ENCODE measurements at regions not wholly inside any gene's neighbourhood (a gene's known extent, or its start where the extent isn't known, plus 50 kb on each side); places are given as distances from the start of the nearest gene placed in this dataset.

DNA sequence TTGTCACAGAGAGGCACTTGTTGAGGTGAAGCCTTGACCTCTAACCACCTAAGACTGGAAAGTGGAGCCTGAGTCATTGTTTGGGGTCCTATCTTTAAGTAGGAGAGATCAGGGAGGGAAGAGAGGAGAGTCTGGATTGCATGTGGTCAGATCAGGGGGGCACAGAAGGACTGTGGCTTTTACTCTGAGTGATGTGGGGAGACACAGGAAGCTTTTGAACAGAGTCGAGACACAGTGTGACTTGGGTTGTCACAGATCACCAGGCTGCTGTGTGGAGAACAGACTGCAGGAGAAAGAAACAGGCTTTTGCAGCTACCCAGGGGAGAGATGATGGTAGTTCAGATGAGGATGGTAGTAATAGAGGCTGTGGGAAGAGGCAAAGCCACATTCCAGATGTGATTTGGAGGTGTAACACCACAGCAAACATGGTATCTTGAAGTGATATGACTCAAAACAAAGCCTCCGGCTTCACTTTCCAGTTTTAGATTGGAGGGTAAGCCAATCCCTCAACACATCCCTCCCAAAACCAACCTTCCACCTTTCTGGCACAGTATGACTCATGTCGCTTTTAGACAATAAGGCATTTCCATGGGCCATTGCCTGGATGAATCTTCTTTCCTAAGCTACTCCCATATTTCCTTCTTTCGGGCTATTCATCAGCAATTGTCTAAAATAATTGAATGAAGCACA, 125.8 kb upstream of the SLC44A3 start:
- Mint-ChIP-seq H3K4me1 (peaks cover 8 to 9% of the 10 kb centered on the region in 2 donors), H3K27ac (no peak overlapping the region), H3K27me3 (ENCODE audit: low read depth in 2 of 2) (peaks cover 35 to 43% of the 10 kb centered on the region in 2 donors), H3K9me3 (no peaks in the 10 kb centered on the region), H3K4me3 (no peak overlapping the region), H3K36me3 (no peaks in the 10 kb centered on the region)
- WGBS (ENCODE audit: insufficient coverage), result 64% methylated on average over 4 of the region's 4 CpGs
- DNase-seq, result no peak
- peak in 1 of 3 donors; percentile 71 for ATAC-seq
- Histone ChIP-seq H3K36me3 (ENCODE audit: control insufficient read depth, insufficient read depth, low read length) (no peaks in the 10 kb centered on the region), H3K4me3 (ENCODE audit: low read length) (no peak overlapping the region), H3K9me3 (ENCODE audit: control insufficient read depth, insufficient read depth, low read length) (no peaks in the 10 kb centered on the region), H3K27ac (ENCODE audit: low read length) (no peak overlapping the region), H3K4me1 (ENCODE audit: control insufficient read depth, insufficient read depth, low read length) (peaks cover 8% of the 10 kb centered on the region), H3K27me3 (ENCODE audit: control insufficient read depth, insufficient read depth, low read length) (peaks cover 25% of the 10 kb centered on the region)
- TF ChIP-seq CTCF (IDR thresholded peaks at IDR 0.05), result no peak
- intact Hi-C loops (cut with micrococcal nuclease), result no loop called here

DNA sequence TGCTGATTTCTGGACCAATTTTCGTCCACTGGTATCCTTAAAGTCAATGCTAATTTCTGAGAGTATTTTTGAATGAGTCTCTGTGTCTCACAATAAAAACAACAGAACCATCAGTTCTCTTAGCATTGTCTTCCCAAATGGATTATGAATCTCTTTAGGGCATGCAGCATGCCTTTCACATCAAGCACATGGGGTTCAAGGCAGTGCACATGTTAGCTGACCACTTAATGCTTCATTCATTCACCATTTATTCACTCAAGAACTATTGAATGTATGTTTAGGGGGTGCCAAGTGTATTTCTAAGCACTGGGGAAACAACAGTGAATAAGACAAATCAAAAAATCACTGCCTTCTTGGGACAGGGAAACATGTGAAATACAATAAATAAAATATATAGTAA, 126.7 kb upstream of the SLC44A3 start:
- H3K4me3 Mint-ChIP-seq, result no peak overlapping the region
- Histone ChIP-seq H3K27ac (ENCODE audit: low read length) (no peak overlapping the region), H3K36me3 (ENCODE audit: control insufficient read depth, insufficient read depth, low read length) (no peaks in the 10 kb centered on the region), H3K27me3 (ENCODE audit: control insufficient read depth, insufficient read depth, low read length) (peaks cover 20% of the 10 kb centered on the region), H3K4me3 (ENCODE audit: low read length) (no peak overlapping the region), H3K9me3 (ENCODE audit: control insufficient read depth, insufficient read depth, low read length) (no peaks in the 10 kb centered on the region), H3K4me1 (ENCODE audit: control insufficient read depth, insufficient read depth, low read length) (peaks cover 8% of the 10 kb centered on the region)
- peaks cover 8 to 9% of the 10 kb centered on the region in 2 donors for H3K4me1 Mint-ChIP-seq
- DNase-seq (no peak), ATAC-seq (no peak)
- intact Hi-C loops (cut with micrococcal nuclease), result no loop called here
- H3K9me3 Mint-ChIP-seq, result no peaks in the 10 kb centered on the region
- H3K27me3 Mint-ChIP-seq (ENCODE audit: low read depth in 2 of 2), result peaks cover 38 to 43% of the 10 kb centered on the region in 2 donors
- TF ChIP-seq CTCF (IDR thresholded peaks at IDR 0.05), result no peak
- WGBS (ENCODE audit: insufficient coverage), result no CpG with 5 or more reads among the region's 1 CpG
- H3K36me3 Mint-ChIP-seq, result no peaks in the 10 kb centered on the region
- no peak overlapping the region for H3K27ac Mint-ChIP-seq

DNA sequence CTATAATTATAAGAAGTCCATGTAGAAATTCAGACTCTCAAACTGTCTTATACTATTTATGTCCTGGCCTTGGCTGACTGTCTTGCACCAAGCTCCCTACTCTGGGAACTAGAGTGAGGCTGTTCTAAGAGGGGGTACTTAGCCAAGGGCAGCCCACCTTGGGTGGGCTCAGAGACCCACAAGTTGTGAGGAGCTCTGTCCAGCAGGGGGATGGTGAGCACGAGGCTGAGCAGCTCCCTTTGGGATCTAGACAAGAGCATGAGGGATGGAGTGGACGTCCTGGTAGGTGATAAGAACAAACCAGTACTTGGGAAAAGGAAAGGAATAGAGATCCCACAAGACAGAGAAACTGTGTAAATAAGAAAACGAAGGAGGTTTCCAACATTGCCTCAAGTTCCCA, 127.1 kb upstream of the SLC44A3 start:
- no peaks in the 10 kb centered on the region for H3K36me3 ChIP-seq (ENCODE audit: control insufficient read depth, insufficient read depth, low read length)
- DNase-seq (no peak), ATAC-seq (no peak)
- no peak overlapping the region for H3K4me3 ChIP-seq (ENCODE audit: low read length)
- Mint-ChIP-seq H3K9me3 (no peaks in the 10 kb centered on the region), H3K4me3 (no peak overlapping the region), H3K4me1 (peaks cover 8 to 9% of the 10 kb centered on the region in 2 donors), H3K27me3 (ENCODE audit: low read depth in 2 of 2) (peaks cover 38 to 43% of the 10 kb centered on the region in 2 donors), H3K27ac (no peak overlapping the region), H3K36me3 (no peaks in the 10 kb centered on the region)
- WGBS (ENCODE audit: insufficient coverage), result 82% methylated on average over 3 of the region's 3 CpGs
- TF ChIP-seq CTCF (IDR thresholded peaks at IDR 0.05), result no peak
- H3K9me3 ChIP-seq (ENCODE audit: control insufficient read depth, insufficient read depth, low read length), result no peaks in the 10 kb centered on the region
- peaks cover 20% of the 10 kb centered on the region for H3K27me3 ChIP-seq (ENCODE audit: control insufficient read depth, insufficient read depth, low read length)
- no peak overlapping the region for H3K27ac ChIP-seq (ENCODE audit: low read length)
- peaks cover 8% of the 10 kb centered on the region for H3K4me1 ChIP-seq (ENCODE audit: control insufficient read depth, insufficient read depth, low read length)
- intact Hi-C loops (cut with micrococcal nuclease), result no loop called here

DNA sequence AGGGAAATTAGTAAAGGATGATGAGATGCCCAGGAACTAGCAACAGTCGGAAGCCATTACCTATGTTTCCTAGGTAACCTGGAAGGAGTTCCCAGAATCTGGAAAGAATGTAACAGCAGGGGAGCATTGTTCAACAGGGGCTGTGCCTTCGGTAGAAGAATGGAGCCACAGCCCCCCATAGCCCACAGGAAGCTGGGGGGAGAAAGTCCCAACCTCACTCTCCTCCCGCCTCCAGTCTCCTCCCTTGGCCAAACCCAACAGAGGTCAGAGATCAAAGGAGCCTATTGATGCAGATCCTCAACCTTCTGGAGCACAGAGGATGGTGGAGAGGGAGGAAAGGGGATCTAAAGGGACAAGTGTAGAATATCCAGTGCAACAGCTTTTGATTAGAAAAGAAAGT, 131.5 kb upstream of the SLC44A3 start:
- no peaks in the 10 kb centered on the region for H3K4me1 ChIP-seq (ENCODE audit: control insufficient read depth, insufficient read depth, low read length)
- intact Hi-C loops (cut with micrococcal nuclease), result no loop called here
- TF ChIP-seq CTCF (IDR thresholded peaks at IDR 0.05), result no peak
- H3K4me3 ChIP-seq (ENCODE audit: low read length), result no peak overlapping the region
- no peak overlapping the region for H3K27ac Mint-ChIP-seq
- no peaks in the 10 kb centered on the region for H3K36me3 Mint-ChIP-seq
- H3K36me3 ChIP-seq (ENCODE audit: control insufficient read depth, insufficient read depth, low read length), result no peaks in the 10 kb centered on the region
- no peak overlapping the region for H3K4me3 Mint-ChIP-seq
- ATAC-seq (no peak), DNase-seq (no peak)
- no peak overlapping the region for H3K27ac ChIP-seq (ENCODE audit: low read length)
- peaks cover 25 to 27% of the 10 kb centered on the region in 2 donors for H3K27me3 Mint-ChIP-seq (ENCODE audit: low read depth in 2 of 2)
- peaks cover under 1% of the 10 kb centered on the region in 2 donors for H3K4me1 Mint-ChIP-seq
- peaks cover 9% of the 10 kb centered on the region for H3K27me3 ChIP-seq (ENCODE audit: control insufficient read depth, insufficient read depth, low read length)
- WGBS (ENCODE audit: insufficient coverage), result 60% methylated on average over 2 of the region's 3 CpGs
- H3K9me3 ChIP-seq (ENCODE audit: control insufficient read depth, insufficient read depth, low read length), result no peaks in the 10 kb centered on the region
- H3K9me3 Mint-ChIP-seq, result no peaks in the 10 kb centered on the region
